ENCODE measurements at regions not wholly inside any gene's neighbourhood (a gene's known extent, or its start where the extent isn't known, plus 50 kb on each side); places are given as distances from the start of the nearest gene placed in this dataset.

DNA sequence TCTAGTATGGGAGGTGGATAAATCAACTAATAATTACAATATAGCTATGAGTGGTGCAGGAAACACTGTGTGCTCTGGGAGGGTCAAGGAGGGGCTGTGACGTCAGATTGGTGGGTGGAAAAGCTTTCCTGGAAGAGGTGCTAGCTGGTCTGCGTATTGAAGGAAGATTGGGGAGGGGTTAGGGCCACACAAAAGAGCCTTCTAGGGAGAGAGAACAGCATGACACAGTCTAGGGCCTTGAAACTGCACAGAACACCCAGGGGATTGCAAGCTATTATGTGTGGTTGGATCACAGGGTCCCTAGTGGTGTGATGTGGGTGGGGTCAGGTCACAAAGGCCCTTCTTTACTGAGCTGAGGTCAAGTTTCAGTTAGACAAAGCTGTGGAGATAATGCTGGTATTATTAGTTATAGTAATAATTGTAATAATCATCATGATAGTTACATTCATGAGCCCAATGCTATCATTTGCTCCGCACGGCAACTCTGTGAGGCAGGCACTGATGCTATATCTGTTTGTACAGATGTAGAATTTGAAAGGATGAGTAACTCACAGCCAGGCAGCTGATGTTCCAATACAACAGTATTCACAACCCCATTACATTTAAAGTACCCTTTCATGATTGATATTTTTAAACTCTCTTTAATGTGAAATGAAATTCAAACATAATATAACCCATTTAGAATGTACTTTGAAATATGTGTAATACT, 197.4 kb upstream of the IL12B start:
- H3K4me1 Mint-ChIP-seq (ENCODE audit: low read depth), result peaks cover 11% of the 10 kb centered on the region
- DNase-seq, result no peak
- no peak overlapping the region for H3K4me3 Mint-ChIP-seq
- peaks cover 9% of the 10 kb centered on the region for H3K27me3 Mint-ChIP-seq (ENCODE audit: insufficient read depth)
- no peak overlapping the region for H3K27ac Mint-ChIP-seq
- H3K36me3 Mint-ChIP-seq (ENCODE audit: low read depth), result peaks cover 5% of the 10 kb centered on the region; the same call in 1 of the 2 replicates
- peaks cover 5% of the 10 kb centered on the region; the same call in 1 of the 2 replicates for H3K9me3 Mint-ChIP-seq
- TF ChIP-seq, protein P1, sequence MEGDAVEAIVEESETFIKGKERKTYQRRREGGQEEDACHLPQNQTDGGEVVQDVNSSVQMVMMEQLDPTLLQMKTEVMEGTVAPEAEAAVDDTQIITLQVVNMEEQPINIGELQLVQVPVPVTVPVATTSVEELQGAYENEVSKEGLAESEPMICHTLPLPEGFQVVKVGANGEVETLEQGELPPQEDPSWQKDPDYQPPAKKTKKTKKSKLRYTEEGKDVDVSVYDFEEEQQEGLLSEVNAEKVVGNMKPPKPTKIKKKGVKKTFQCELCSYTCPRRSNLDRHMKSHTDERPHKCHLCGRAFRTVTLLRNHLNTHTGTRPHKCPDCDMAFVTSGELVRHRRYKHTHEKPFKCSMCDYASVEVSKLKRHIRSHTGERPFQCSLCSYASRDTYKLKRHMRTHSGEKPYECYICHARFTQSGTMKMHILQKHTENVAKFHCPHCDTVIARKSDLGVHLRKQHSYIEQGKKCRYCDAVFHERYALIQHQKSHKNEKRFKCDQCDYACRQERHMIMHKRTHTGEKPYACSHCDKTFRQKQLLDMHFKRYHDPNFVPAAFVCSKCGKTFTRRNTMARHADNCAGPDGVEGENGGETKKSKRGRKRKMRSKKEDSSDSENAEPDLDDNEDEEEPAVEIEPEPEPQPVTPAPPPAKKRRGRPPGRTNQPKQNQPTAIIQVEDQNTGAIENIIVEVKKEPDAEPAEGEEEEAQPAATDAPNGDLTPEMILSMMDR (IDR thresholded peaks at IDR 0.05), result no peak

DNA sequence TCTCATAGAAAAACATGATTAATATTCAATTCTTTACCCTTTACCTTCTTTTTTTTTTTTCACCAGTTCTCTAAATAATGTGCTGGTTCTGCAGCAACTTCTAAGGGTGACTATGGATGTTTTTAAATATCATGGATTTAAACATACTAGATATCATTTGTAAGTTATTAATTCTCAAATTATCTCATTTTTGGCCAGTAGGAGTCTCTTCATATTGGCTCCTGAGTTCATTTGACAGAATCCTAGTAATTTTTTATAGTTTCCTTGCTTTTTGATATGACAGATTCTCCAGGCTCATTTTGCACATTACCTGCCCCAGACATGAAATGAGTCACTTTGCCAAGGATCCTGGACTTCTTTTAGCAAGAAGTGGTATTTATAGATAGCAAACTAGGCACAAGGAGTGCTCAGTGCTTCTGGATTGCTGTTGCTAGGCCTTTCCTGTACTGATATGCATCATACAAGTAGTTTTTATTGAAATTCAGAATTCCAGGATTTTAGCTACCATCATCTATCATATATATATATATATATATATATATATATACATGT, 201.3 kb upstream of the IL12B start:
- H3K27me3 Mint-ChIP-seq (ENCODE audit: insufficient read depth), result peaks cover 6% of the 10 kb centered on the region

DNA sequence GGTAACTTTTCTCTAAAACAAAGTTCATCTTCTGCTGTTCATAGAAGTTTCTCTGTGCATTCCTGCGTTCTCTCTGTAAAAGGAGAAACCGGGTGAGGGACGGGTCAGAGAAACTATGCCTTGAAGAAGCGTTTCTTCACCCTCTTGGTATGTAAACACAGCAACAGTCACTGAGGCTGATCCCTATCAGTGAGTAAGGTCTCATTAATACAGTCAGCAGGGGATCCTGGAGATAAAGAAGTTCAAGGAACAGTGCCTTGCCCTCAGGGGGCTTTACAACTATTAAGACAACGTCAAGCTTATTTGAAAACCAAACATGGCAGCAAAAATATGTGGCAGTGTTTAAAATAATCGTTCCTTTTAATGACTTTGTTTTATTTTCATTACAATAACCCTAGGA, 202.9 kb upstream of the IL12B start:
- peak; percentile 79 for DNase-seq
- H3K27me3 Mint-ChIP-seq (ENCODE audit: insufficient read depth), result peaks cover 4% of the 10 kb centered on the region; the same call in 1 of the 2 replicates
- peak overlapping the region; percentile 28; the same call in 1 of the 2 replicates for H3K27ac Mint-ChIP-seq
- peaks cover 17% of the 10 kb centered on the region for H3K4me1 Mint-ChIP-seq (ENCODE audit: low read depth)
- TF ChIP-seq, protein P1 (IDR thresholded peaks at IDR 0.05), result no peak
- H3K9me3 Mint-ChIP-seq, result peaks cover 15% of the 10 kb centered on the region; the same call in 1 of the 2 replicates
- peaks cover 5% of the 10 kb centered on the region; the same call in 1 of the 2 replicates for H3K36me3 Mint-ChIP-seq (ENCODE audit: low read depth)
- H3K4me3 Mint-ChIP-seq, result no peak overlapping the region

More for the DNA sequence above, 201.3 kb upstream of the IL12B start:
- Mint-ChIP-seq H3K9me3 (peaks cover 15% of the 10 kb centered on the region; the same call in 1 of the 2 replicates), H3K27ac (no peak overlapping the region), H3K4me3 (no peak overlapping the region), H3K4me1 (ENCODE audit: low read depth) (peaks cover 17% of the 10 kb centered on the region), H3K36me3 (ENCODE audit: low read depth) (peaks cover 5% of the 10 kb centered on the region; the same call in 1 of the 2 replicates)
- TF ChIP-seq, protein P1 (IDR thresholded peaks at IDR 0.05), result peak; percentile 69
- no peak for DNase-seq

DNA sequence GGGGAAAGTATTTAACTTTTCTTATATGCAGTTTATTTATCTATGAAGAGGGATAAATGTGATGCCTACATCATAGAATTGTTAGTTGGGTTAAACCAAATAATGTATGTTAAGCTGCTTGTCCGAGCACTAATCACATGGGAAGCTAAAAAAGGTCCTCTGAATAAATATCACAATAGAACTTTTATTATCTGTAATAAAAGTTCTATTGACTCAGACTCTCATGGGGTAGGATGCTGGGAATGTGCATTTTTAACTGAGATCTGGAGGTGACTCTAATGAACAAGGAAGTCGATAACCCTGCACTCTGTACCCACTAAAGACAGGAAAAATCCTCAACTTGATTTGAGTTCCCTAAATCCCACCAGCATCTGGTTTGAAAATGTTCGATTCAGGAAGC, 205.9 kb upstream of the IL12B start:
- Mint-ChIP-seq H3K4me1 (ENCODE audit: low read depth) (peaks cover 17% of the 10 kb centered on the region), H3K36me3 (ENCODE audit: low read depth) (no peaks in the 10 kb centered on the region), H3K27ac (no peak overlapping the region), H3K4me3 (no peak overlapping the region), H3K27me3 (ENCODE audit: insufficient read depth) (peaks cover 2% of the 10 kb centered on the region; the same call in 1 of the 2 replicates), H3K9me3 (peaks cover 11% of the 10 kb centered on the region; the same call in 1 of the 2 replicates)
- TF ChIP-seq, protein P1 (IDR thresholded peaks at IDR 0.05), result no peak
- DNase-seq, result no peak

GRCh38 chr5:159536646-159537045, 206.4 kb upstream of the IL12B start:
- peaks cover 11% of the 10 kb centered on the region; the same call in 1 of the 2 replicates for H3K9me3 Mint-ChIP-seq
- no peak overlapping the region for H3K4me3 Mint-ChIP-seq
- TF ChIP-seq, protein P1 (IDR thresholded peaks at IDR 0.05), result no peak
- peaks cover 17% of the 10 kb centered on the region for H3K4me1 Mint-ChIP-seq (ENCODE audit: low read depth)
- H3K36me3 Mint-ChIP-seq (ENCODE audit: low read depth), result no peaks in the 10 kb centered on the region
- H3K27me3 Mint-ChIP-seq (ENCODE audit: insufficient read depth), result peaks cover 4% of the 10 kb centered on the region; the same call in 1 of the 2 replicates
- DNase-seq, result no peak
- no peak overlapping the region for H3K27ac Mint-ChIP-seq

All from HFFc6 (cell line).